ENCODE measurements at regions not wholly inside any gene's neighbourhood (a gene's known extent, or its start where the extent isn't known, plus 50 kb on each side); places are given as distances from the start of the nearest gene placed in this dataset.

DNA sequence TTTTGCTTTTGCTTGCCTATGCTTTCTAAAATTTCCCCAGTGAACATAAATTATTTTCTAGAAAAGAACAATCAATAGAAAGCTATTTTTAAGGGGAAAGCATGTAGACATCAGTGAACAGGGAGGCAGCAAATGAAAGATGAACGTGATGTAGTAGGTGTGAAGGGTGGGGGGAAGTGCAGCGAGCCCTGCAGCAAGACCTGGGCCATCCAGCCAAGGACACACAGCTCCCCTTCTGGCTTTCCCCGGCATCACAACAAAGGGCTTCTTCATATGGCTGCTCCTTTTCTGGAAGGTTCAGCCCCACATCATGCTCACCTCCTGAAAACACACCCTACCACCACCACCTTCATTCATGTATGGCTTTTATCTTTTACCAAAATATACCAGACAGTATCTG, 109.2 kb upstream of the ETS2 start:
- Histone ChIP-seq H3K9me3 (no peaks in the 10 kb centered on the region), H3K4me1 (no peaks in the 10 kb centered on the region), H3K27me3 (no peaks in the 10 kb centered on the region), H3K36me3 (no peaks in the 10 kb centered on the region), H3K4me3 (no peak overlapping the region), H3K27ac (no peak overlapping the region)
- in situ Hi-C loops (cut with MboI; ENCODE audit: low sequenced_read_pairs in 4 of 4) (no loop called here), intact Hi-C loops (cut with DNase I; ENCODE audit: low total_unique reads) (no loop called here)
- no peak for ATAC-seq
- TF ChIP-seq CTCF (IDR thresholded peaks at IDR 0.05 in 4 of 5, conservative IDR thresholded peaks at IDR 0.05 in 1 of 5): no peak
- TF ChIP-seq POLR2A (IDR thresholded peaks at IDR 0.05): no peak
- no peak for DNase-seq

GRCh38 chr21:38699048-38699447, 106.7 kb upstream of the ETS2 start:
- no peaks in the 10 kb centered on the region for H3K36me3 ChIP-seq
- in situ Hi-C loops (cut with MboI; ENCODE audit: low sequenced_read_pairs in 4 of 4): no loop called here
- ATAC-seq (no peak), DNase-seq (no peak)
- TF ChIP-seq CTCF (IDR thresholded peaks at IDR 0.05 in 4 of 5, conservative IDR thresholded peaks at IDR 0.05 in 1 of 5) (no peak), POLR2A (IDR thresholded peaks at IDR 0.05) (no peak)
- H3K4me3 ChIP-seq: no peak overlapping the region
- no peaks in the 10 kb centered on the region for H3K4me1 ChIP-seq
- H3K9me3 ChIP-seq: no peaks in the 10 kb centered on the region
- peaks cover 0 to 7% (median 2%) of the 10 kb centered on the region in 3 donors for H3K27me3 ChIP-seq
- intact Hi-C loops (cut with DNase I; ENCODE audit: low total_unique reads): no loop called here
- no peak overlapping the region for H3K27ac ChIP-seq

DNA sequence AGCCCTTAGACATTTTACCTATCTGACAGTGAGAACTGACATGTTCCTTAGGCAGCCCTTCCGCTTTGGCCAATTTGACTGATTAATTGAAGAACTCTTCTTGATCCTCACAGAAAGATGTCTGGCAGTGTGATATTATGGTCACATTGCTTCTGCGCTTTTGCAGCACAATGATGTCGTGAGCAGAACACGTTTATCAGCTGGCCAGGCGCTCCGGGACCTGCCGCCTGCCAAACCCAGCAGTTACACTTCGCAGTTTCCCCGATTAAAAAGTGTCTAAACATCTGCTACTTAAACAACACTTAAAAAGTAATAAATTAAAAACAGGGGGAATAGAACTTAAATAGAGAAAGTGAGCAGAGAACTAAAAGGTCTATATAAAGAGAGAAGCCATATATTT, 103.5 kb upstream of the ETS2 start:
- DNase-seq (no peak), ATAC-seq (no peak)
- Histone ChIP-seq H3K9me3 (no peaks in the 10 kb centered on the region), H3K4me3 (no peak overlapping the region), H3K36me3 (no peaks in the 10 kb centered on the region), H3K4me1 (no peaks in the 10 kb centered on the region), H3K27me3 (peaks cover 0 to 19% (median 2%) of the 10 kb centered on the region in 3 donors), H3K27ac (no peak overlapping the region)
- intact Hi-C loops (cut with DNase I; ENCODE audit: low total_unique reads) (no loop called here), in situ Hi-C loops (cut with MboI; ENCODE audit: low sequenced_read_pairs in 4 of 4) (no loop called here)
- no peak for TF ChIP-seq POLR2A (IDR thresholded peaks at IDR 0.05)
- no peak for TF ChIP-seq CTCF (IDR thresholded peaks at IDR 0.05 in 4 of 5, conservative IDR thresholded peaks at IDR 0.05 in 1 of 5)

- intact Hi-C loops (cut with DNase I; ENCODE audit: low total_unique reads): no loop called here
- TF ChIP-seq CTCF (IDR thresholded peaks at IDR 0.05 in 4 of 5, conservative IDR thresholded peaks at IDR 0.05 in 1 of 5): no peak
- TF ChIP-seq POLR2A (IDR thresholded peaks at IDR 0.05): no peak
- Histone ChIP-seq H3K4me1 (no peaks in the 10 kb centered on the region), H3K36me3 (no peaks in the 10 kb centered on the region), H3K4me3 (no peak overlapping the region), H3K27me3 (peaks cover 0 to 8% (median 0%) of the 10 kb centered on the region in 3 donors), H3K27ac (no peak overlapping the region), H3K9me3 (no peaks in the 10 kb centered on the region)
- DNase-seq: no peak
- ATAC-seq: no peak
- in situ Hi-C loops (cut with MboI; ENCODE audit: low sequenced_read_pairs in 4 of 4): no loop called here
Observed at GRCh38 chr21:38709876-38710275, 95.9 kb upstream of the ETS2 start.

GRCh38 chr21:38712071-38712470, 93.7 kb upstream of the ETS2 start:
- intact Hi-C loops (cut with DNase I; ENCODE audit: low total_unique reads) (no loop called here), in situ Hi-C loops (cut with MboI; ENCODE audit: low sequenced_read_pairs in 4 of 4) (no loop called here)
- Histone ChIP-seq H3K4me3 (no peak overlapping the region), H3K27me3 (no peaks in the 10 kb centered on the region), H3K27ac (no peak overlapping the region), H3K9me3 (no peaks in the 10 kb centered on the region), H3K36me3 (no peaks in the 10 kb centered on the region), H3K4me1 (no peaks in the 10 kb centered on the region)
- TF ChIP-seq CTCF (IDR thresholded peaks at IDR 0.05 in 4 of 5, conservative IDR thresholded peaks at IDR 0.05 in 1 of 5) (no peak), POLR2A (IDR thresholded peaks at IDR 0.05) (no peak)
- ATAC-seq (no peak), DNase-seq (no peak)
